Uterus (tissue), 3 donors: ENCODE measurements at regions not wholly inside any gene's neighbourhood (a gene's known extent, or its start where the extent isn't known, plus 50 kb on each side); places are given as distances from the start of the nearest gene placed in this dataset.

ENCODE experiments used
- DNase-seq, 2 donors: peaks; one replicate each; pipeline ENCODE4 v3.0.0-alpha.2; 2019 to 2020
- H3K27ac ChIP-seq, 2 donors: fragments of 200-600 bp; sonication (generic); 1 replicate in 1 of 2; 2 replicates in 1 of 2; pipeline ENCODE4 v1.5.1; 2016 to 2018
- H3K27me3 ChIP-seq, 2 donors: fragments of 200-600 bp; sonication (generic); one replicate each; pipeline ENCODE4 v1.5.1; 2018 to 2019; ENCODE audit warnings: control low read depth in 1 of 2
- H3K36me3 ChIP-seq, 2 donors: fragments of 200-600 bp; sonication (generic); one replicate each; pipeline ENCODE4 v1.5.1; 2019; ENCODE audit warnings: control low read depth in 1 of 2
- H3K4me1 ChIP-seq, 2 donors: fragments of 200-600 bp; sonication (generic); one replicate each; pipeline ENCODE4 v1.5.1; 2018 to 2019; ENCODE audit warnings: control low read depth in 1 of 2
- H3K4me3 ChIP-seq, 2 donors: fragments of 200-600 bp; sonication (generic); 1 replicate in 1 of 2; 2 replicates in 1 of 2; pipeline ENCODE4 v1.5.1; 2018 to 2019; ENCODE audit warnings: mild to moderate bottlenecking in 1 of 2
- H3K9me3 ChIP-seq, 2 donors: fragments of 200-600 bp; sonication (generic); one replicate each; pipeline ENCODE4 v1.5.1; 2019; ENCODE audit warnings: control low read depth in 1 of 2
- CTCF ChIP-seq, 4 experiments: fragments of 200-600 bp in 2 of 4; fragments of 450-650 bp in 2 of 4; sonication (generic) in 2 of 4; IDR thresholded peaks; one replicate each; pipeline ENCODE4 v1.5.1; 2016 to 2019; ENCODE audit warnings: antibody characterized with exemption in 4 of 4, mild to moderate bottlenecking in 2 of 4, moderate library complexity in 1 of 4
- POLR2A ChIP-seq, 2 donors: fragments of 450-650 bp; IDR thresholded peaks; one replicate each; pipeline ENCODE4 v1.6.1; 2016; ENCODE audit warnings: antibody characterized with exemption in 2 of 2, mild to moderate bottlenecking in 1 of 2, moderate library complexity in 1 of 2
- intact Hi-C: fragments of 100-400 bp; cut with DNase I; formaldehyde crosslinking; loops from one replicate; pipeline ENCODE4 v1.15.1; 2023; ENCODE audit warnings: low total_unique reads
- donor health status: DM: yes; HTN: yes; CAD: no.

DNA sequence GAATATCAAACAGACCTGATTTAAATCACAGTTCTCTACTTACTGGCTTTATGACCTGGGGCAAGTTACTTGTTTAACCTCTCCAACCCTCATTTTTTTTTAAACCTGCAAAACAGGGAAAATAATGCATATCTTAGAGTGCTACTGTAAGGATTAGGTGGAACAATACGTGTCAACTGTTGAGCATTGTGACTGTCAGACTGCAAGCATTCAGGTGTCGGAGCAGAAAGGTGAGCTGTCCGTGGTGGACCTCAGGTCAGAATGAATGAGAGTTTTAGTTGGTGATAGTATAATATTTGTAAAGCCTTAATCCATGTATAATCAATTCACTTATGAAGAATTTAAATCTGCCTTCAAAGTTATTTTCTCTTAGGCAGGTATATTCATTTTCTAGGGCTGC is 404.2 kb downstream of the ETNK1 start:
- Histone ChIP-seq H3K36me3 (no peaks in the 10 kb centered on the region), H3K27me3 (no peaks in the 10 kb centered on the region), H3K4me1 (no peaks in the 10 kb centered on the region), H3K4me3 (no peak overlapping the region), H3K27ac (no peak overlapping the region), H3K9me3 (no peaks in the 10 kb centered on the region)
- no peak for DNase-seq
- intact Hi-C loops: no loop called here
- no peak for TF ChIP-seq CTCF (IDR thresholded peaks at IDR 0.05)
- no peak for TF ChIP-seq POLR2A (IDR thresholded peaks at IDR 0.05)

DNA sequence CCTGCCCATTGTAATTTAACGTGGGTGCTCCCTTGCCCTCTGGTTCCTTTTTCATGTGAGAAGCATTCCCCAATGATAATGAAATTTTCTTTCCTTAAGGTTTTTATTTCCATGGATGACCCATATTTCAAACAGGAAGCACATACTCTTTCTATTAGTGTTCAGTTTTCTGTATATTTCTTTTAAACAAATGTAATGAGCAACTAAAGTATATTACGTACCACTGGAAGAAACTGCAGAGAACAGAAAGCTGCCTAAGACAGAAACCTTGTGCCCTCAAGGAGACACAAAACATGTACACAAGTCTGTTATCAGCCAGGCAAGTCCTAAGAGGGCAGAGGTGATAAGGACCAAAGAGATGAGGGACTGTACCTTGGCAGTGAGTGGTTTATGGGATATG is 414.9 kb downstream of the ETNK1 start:
- Histone ChIP-seq H3K27ac (no peak overlapping the region), H3K9me3 (no peaks in the 10 kb centered on the region), H3K27me3 (no peaks in the 10 kb centered on the region), H3K36me3 (no peaks in the 10 kb centered on the region), H3K4me1 (no peaks in the 10 kb centered on the region), H3K4me3 (no peak overlapping the region)
- intact Hi-C loops: no loop called here
- TF ChIP-seq CTCF (IDR thresholded peaks at IDR 0.05): no peak
- no peak for TF ChIP-seq POLR2A (IDR thresholded peaks at IDR 0.05)
- no peak for DNase-seq

- H3K4me3 ChIP-seq: no peak overlapping the region
- H3K27me3 ChIP-seq: no peaks in the 10 kb centered on the region
- intact Hi-C loops: no loop called here
- no peak overlapping the region for H3K27ac ChIP-seq
- TF ChIP-seq CTCF (IDR thresholded peaks at IDR 0.05) (no peak), POLR2A (IDR thresholded peaks at IDR 0.05) (no peak)
- no peaks in the 10 kb centered on the region for H3K9me3 ChIP-seq
- DNase-seq: no peak
- no peaks in the 10 kb centered on the region for H3K4me1 ChIP-seq
- H3K36me3 ChIP-seq: no peaks in the 10 kb centered on the region
These were observed 416.8 kb downstream of the ETNK1 start for GRCh38 chr12:23041774-23042173.

DNA sequence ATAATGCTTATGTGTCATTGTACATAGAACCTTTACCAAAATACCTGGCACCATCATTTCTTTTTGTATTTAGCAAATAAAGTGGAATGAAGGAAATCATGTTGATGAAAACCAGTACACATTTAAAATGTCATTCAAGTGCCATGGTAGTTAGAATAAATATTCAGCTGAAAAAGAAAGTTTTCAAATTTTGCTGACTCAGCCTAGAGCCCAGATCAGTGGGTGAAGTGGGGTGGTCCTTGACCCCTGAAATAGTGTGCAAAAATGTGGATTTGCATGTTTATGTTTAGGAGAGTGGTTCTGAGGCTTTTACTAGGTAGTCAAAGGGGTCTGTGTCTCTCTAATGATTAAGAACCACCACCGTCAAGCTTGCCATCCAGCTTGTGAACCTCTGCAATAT is 418.7 kb downstream of the ETNK1 start:
- TF ChIP-seq POLR2A (IDR thresholded peaks at IDR 0.05) (no peak), CTCF (IDR thresholded peaks at IDR 0.05) (no peak)
- H3K36me3 ChIP-seq: no peaks in the 10 kb centered on the region
- intact Hi-C loops: no loop called here
- no peak overlapping the region for H3K4me3 ChIP-seq
- no peaks in the 10 kb centered on the region for H3K27me3 ChIP-seq
- DNase-seq: no peak
- H3K4me1 ChIP-seq: no peaks in the 10 kb centered on the region
- no peaks in the 10 kb centered on the region for H3K9me3 ChIP-seq
- H3K27ac ChIP-seq: no peak overlapping the region

- Histone ChIP-seq H3K4me3 (no peak overlapping the region), H3K36me3 (no peaks in the 10 kb centered on the region), H3K4me1 (no peaks in the 10 kb centered on the region), H3K27ac (no peak overlapping the region), H3K9me3 (no peaks in the 10 kb centered on the region), H3K27me3 (no peaks in the 10 kb centered on the region)
- DNase-seq: no peak
- intact Hi-C loops: no loop called here
- no peak for TF ChIP-seq POLR2A (IDR thresholded peaks at IDR 0.05)
These were observed 424.2 kb downstream of the ETNK1 start for GRCh38 chr12:23049180-23049579.

- no peak for TF ChIP-seq CTCF (IDR thresholded peaks at IDR 0.05)
- TF ChIP-seq POLR2A (IDR thresholded peaks at IDR 0.05): no peak
- Histone ChIP-seq H3K4me3 (no peak overlapping the region), H3K4me1 (no peaks in the 10 kb centered on the region), H3K27me3 (no peaks in the 10 kb centered on the region), H3K27ac (no peak overlapping the region), H3K9me3 (no peaks in the 10 kb centered on the region), H3K36me3 (no peaks in the 10 kb centered on the region)
- no peak for DNase-seq
- intact Hi-C loops: no loop called here
These were observed 430.0 kb downstream of the ETNK1 start for GRCh38 chr12:23055004-23055403.
